ENCODE measurements at regions not wholly inside any gene's neighbourhood (a gene's known extent, or its start where the extent isn't known, plus 50 kb on each side); places are given as distances from the start of the nearest gene placed in this dataset.

DNA sequence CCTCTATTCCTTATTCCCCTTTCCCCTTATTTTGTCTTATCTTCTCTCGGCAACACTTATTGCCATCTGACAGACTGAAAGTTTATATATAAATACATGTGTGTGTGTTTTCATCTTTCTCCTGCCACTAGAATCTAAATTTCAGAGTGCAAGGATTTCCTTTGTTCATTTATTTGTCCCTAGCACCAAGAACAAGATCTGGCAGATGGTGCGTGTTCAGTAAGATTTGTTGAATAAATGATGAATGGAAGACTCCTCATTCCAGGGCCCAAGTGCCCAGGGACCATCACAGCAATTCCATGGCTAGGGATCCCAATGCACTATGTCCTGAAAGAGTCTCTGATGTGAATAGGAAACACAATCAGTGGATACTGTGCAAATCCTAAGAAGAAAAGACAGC is 97.9 kb upstream of the EEA1 start:
- Histone ChIP-seq H3K27ac (ENCODE audit: low read depth, low read length) (no peak overlapping the region), H2AFZ (ENCODE audit: low read length, unreplicated experiment) (no peak overlapping the region), H3K36me3 (ENCODE audit: insufficient read depth, low read length) (no peaks in the 10 kb centered on the region), H3K79me2 (ENCODE audit: control insufficient read depth, insufficient read depth, low read length, unreplicated experiment) (no peaks in the 10 kb centered on the region), H3K4me1 (ENCODE audit: control insufficient read depth, insufficient read depth, low read length, unreplicated experiment) (no peaks in the 10 kb centered on the region), H3K27me3 (ENCODE audit: insufficient read depth, low read length) (no peaks in the 10 kb centered on the region), H3K4me3 (ENCODE audit: low read depth, low read length) (no peak overlapping the region)

GRCh38 chr12:93029091-93029490 is 100.0 kb upstream of the EEA1 start:
- no peak overlapping the region for H3K4me3 ChIP-seq (ENCODE audit: low read depth, low read length)
- no peaks in the 10 kb centered on the region for H3K36me3 ChIP-seq (ENCODE audit: insufficient read depth, low read length)
- H3K27ac ChIP-seq (ENCODE audit: low read depth, low read length): no peak overlapping the region
- H2AFZ ChIP-seq (ENCODE audit: low read length, unreplicated experiment): no peak overlapping the region
- H3K4me1 ChIP-seq (ENCODE audit: control insufficient read depth, insufficient read depth, low read length, unreplicated experiment): no peaks in the 10 kb centered on the region
- no peaks in the 10 kb centered on the region for H3K79me2 ChIP-seq (ENCODE audit: control insufficient read depth, insufficient read depth, low read length, unreplicated experiment)
- H3K27me3 ChIP-seq (ENCODE audit: insufficient read depth, low read length): 0 out of 2 replicates have a peak, but pooled peaks cover under 1% of the 10 kb centered on the region

GRCh38 chr12:93031028-93031427 is 101.9 kb upstream of the EEA1 start:
- Histone ChIP-seq H2AFZ (ENCODE audit: low read length, unreplicated experiment) (no peak overlapping the region), H3K27ac (ENCODE audit: low read depth, low read length) (no peak overlapping the region), H3K4me1 (ENCODE audit: control insufficient read depth, insufficient read depth, low read length, unreplicated experiment) (no peaks in the 10 kb centered on the region), H3K79me2 (ENCODE audit: control insufficient read depth, insufficient read depth, low read length, unreplicated experiment) (no peaks in the 10 kb centered on the region), H3K36me3 (ENCODE audit: insufficient read depth, low read length) (no peaks in the 10 kb centered on the region), H3K4me3 (ENCODE audit: low read depth, low read length) (no peak overlapping the region), H3K27me3 (ENCODE audit: insufficient read depth, low read length) (peaks cover 8% of the 10 kb centered on the region; the same call in 1 of the 2 replicates)

GRCh38 chr12:93032758-93033157 is 103.7 kb upstream of the EEA1 start:
- H2AFZ ChIP-seq (ENCODE audit: low read length, unreplicated experiment): no peak overlapping the region
- H3K4me1 ChIP-seq (ENCODE audit: control insufficient read depth, insufficient read depth, low read length, unreplicated experiment): no peaks in the 10 kb centered on the region
- H3K4me3 ChIP-seq (ENCODE audit: low read depth, low read length): no peak overlapping the region
- H3K36me3 ChIP-seq (ENCODE audit: insufficient read depth, low read length): no peaks in the 10 kb centered on the region
- no peaks in the 10 kb centered on the region for H3K79me2 ChIP-seq (ENCODE audit: control insufficient read depth, insufficient read depth, low read length, unreplicated experiment)
- no peak overlapping the region for H3K27ac ChIP-seq (ENCODE audit: low read depth, low read length)
- H3K27me3 ChIP-seq (ENCODE audit: insufficient read depth, low read length): peaks cover 8% of the 10 kb centered on the region; the same call in 1 of the 2 replicates

DNA sequence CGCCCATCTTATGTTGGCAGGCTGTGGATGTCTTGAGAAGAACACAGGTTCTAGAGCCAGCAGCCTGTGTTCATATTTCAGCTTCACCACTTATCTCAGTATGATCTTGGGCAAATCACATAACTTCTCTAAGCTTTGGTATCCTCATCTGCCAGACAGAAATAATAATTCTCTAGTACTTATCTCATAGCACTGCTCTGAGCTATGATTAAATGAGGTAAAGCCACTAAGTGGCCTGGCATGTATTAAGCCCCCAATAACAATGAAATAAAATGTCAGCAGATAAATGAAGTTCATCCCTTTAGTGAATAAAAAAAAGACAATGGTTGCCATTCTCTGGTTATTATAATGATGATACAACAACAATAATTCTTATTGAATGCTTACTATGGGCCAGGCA is 104.9 kb upstream of the EEA1 start:
- Histone ChIP-seq H3K4me3 (ENCODE audit: low read depth, low read length) (no peak overlapping the region), H3K4me1 (ENCODE audit: control insufficient read depth, insufficient read depth, low read length, unreplicated experiment) (no peaks in the 10 kb centered on the region), H3K27me3 (ENCODE audit: insufficient read depth, low read length) (peaks cover 8% of the 10 kb centered on the region; the same call in 1 of the 2 replicates), H3K27ac (ENCODE audit: low read depth, low read length) (no peak overlapping the region), H3K36me3 (ENCODE audit: insufficient read depth, low read length) (no peaks in the 10 kb centered on the region), H2AFZ (ENCODE audit: low read length, unreplicated experiment) (no peak overlapping the region), H3K79me2 (ENCODE audit: control insufficient read depth, insufficient read depth, low read length, unreplicated experiment) (no peaks in the 10 kb centered on the region)

DNA sequence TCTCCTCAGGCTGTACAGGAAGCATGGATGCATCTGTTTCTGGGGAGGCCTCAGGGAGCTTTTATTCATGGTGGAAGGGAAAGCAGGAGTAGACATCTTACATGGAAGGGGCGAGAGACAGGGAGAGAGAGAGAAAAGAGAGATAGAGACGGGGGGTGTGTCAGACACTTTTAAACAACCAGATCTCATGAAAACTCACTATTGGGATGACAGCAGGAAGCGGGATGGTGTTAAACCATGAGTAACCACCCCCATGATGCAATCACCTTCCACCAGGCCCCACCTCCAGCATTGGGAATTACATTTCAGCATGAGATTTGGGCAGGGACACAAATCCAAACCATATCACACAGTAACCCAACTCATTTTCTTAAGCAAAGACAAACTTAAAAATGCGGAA is 110.0 kb upstream of the EEA1 start:
- H3K79me2 ChIP-seq (ENCODE audit: control insufficient read depth, insufficient read depth, low read length, unreplicated experiment): no peaks in the 10 kb centered on the region
- no peak overlapping the region for H3K4me3 ChIP-seq (ENCODE audit: low read depth, low read length)
- no peak overlapping the region for H2AFZ ChIP-seq (ENCODE audit: low read length, unreplicated experiment)
- no peaks in the 10 kb centered on the region for H3K36me3 ChIP-seq (ENCODE audit: insufficient read depth, low read length)
- no peak overlapping the region for H3K27ac ChIP-seq (ENCODE audit: low read depth, low read length)
- peaks cover 8% of the 10 kb centered on the region; the same call in 1 of the 2 replicates for H3K27me3 ChIP-seq (ENCODE audit: insufficient read depth, low read length)
- H3K4me1 ChIP-seq (ENCODE audit: control insufficient read depth, insufficient read depth, low read length, unreplicated experiment): no peaks in the 10 kb centered on the region

DNA sequence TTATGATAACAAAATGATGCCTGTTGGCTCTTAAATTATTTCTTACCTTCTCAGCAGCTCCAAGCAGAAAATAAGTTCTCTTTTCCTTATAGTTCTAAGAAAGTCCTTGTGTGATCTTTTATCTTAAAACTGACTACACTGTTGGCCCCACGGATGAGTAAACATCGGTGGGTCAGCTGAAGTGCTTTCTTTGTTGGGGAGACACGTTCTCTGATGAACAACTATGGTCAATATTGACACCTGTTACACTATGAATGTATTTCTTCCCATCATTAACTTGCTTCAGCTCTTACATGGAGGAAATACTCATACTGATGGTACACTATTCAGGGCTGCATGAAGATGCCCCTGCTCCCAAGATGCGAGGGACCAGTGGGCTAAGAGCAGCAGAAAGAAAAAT is 110.8 kb upstream of the EEA1 start:
- no peaks in the 10 kb centered on the region for H3K79me2 ChIP-seq (ENCODE audit: control insufficient read depth, insufficient read depth, low read length, unreplicated experiment)
- H3K4me3 ChIP-seq (ENCODE audit: low read depth, low read length): no peak overlapping the region
- no peak overlapping the region for H3K27ac ChIP-seq (ENCODE audit: low read depth, low read length)
- H2AFZ ChIP-seq (ENCODE audit: low read length, unreplicated experiment): no peak overlapping the region
- H3K36me3 ChIP-seq (ENCODE audit: insufficient read depth, low read length): no peaks in the 10 kb centered on the region
- H3K27me3 ChIP-seq (ENCODE audit: insufficient read depth, low read length): no peaks in the 10 kb centered on the region
- no peaks in the 10 kb centered on the region for H3K4me1 ChIP-seq (ENCODE audit: control insufficient read depth, insufficient read depth, low read length, unreplicated experiment)

GRCh38 chr12:93040367-93040766 is 111.3 kb upstream of the EEA1 start:
- H3K27ac ChIP-seq (ENCODE audit: low read depth, low read length): no peak overlapping the region

DNA sequence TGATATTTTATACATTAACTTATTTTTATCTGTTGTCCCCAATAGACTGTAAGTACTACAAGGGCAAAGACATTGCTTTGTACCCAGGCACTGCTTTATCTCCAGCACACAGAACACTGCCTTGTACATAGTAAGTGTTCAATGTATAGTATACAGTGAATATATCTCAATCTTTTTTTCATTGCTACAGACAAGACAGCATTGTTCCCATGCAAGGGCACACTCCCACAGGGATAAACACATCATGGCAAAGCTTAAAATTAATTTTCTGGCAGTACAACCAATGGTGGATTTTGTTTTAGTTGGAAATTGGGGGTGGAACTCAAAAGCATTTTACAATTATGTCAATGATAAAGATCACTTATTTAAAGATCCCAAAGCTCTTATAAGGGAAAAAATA is 112.3 kb upstream of the EEA1 start:
- H3K79me2 ChIP-seq (ENCODE audit: control insufficient read depth, insufficient read depth, low read length, unreplicated experiment): no peaks in the 10 kb centered on the region
- no peak overlapping the region for H2AFZ ChIP-seq (ENCODE audit: low read length, unreplicated experiment)
- H3K27ac ChIP-seq (ENCODE audit: low read depth, low read length): no peak overlapping the region
- no peak overlapping the region for H3K4me3 ChIP-seq (ENCODE audit: low read depth, low read length)
- no peaks in the 10 kb centered on the region for H3K27me3 ChIP-seq (ENCODE audit: insufficient read depth, low read length)
- H3K36me3 ChIP-seq (ENCODE audit: insufficient read depth, low read length): no peaks in the 10 kb centered on the region
- no peaks in the 10 kb centered on the region for H3K4me1 ChIP-seq (ENCODE audit: control insufficient read depth, insufficient read depth, low read length, unreplicated experiment)

More at GRCh38 chr12:93040367-93040766, 111.3 kb upstream of the EEA1 start:
- Histone ChIP-seq H3K4me3 (ENCODE audit: low read depth, low read length) (no peak overlapping the region), H2AFZ (ENCODE audit: low read length, unreplicated experiment) (no peak overlapping the region), H3K27me3 (ENCODE audit: insufficient read depth, low read length) (no peaks in the 10 kb centered on the region), H3K36me3 (ENCODE audit: insufficient read depth, low read length) (no peaks in the 10 kb centered on the region), H3K79me2 (ENCODE audit: control insufficient read depth, insufficient read depth, low read length, unreplicated experiment) (no peaks in the 10 kb centered on the region), H3K4me1 (ENCODE audit: control insufficient read depth, insufficient read depth, low read length, unreplicated experiment) (no peaks in the 10 kb centered on the region)

DNA sequence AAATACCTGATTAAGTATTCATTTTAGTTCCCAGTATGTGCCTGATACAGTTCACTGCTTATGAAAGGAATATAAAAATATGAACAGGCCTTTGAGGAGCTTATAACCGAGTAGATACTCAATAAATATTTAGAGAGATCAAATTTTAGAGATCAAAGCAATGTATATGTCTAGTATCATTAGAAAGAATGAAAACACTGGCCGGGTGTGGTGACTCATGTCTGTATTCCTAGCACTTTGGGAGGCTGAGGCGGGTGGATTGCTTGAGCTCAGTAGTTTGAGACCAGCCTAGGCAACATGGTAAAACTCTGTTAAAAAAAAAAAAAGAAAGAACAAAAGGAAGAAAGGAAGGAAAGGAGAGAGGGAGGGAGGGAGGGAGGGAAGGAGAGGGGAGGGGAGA is 113.2 kb upstream of the EEA1 start:
- H3K27me3 ChIP-seq (ENCODE audit: insufficient read depth, low read length): no peaks in the 10 kb centered on the region
- no peaks in the 10 kb centered on the region for H3K36me3 ChIP-seq (ENCODE audit: insufficient read depth, low read length)
- no peak overlapping the region for H2AFZ ChIP-seq (ENCODE audit: low read length, unreplicated experiment)
- H3K27ac ChIP-seq (ENCODE audit: low read depth, low read length): no peak overlapping the region
- H3K4me1 ChIP-seq (ENCODE audit: control insufficient read depth, insufficient read depth, low read length, unreplicated experiment): no peaks in the 10 kb centered on the region
- no peak overlapping the region for H3K4me3 ChIP-seq (ENCODE audit: low read depth, low read length)
- H3K79me2 ChIP-seq (ENCODE audit: control insufficient read depth, insufficient read depth, low read length, unreplicated experiment): no peaks in the 10 kb centered on the region

DNA sequence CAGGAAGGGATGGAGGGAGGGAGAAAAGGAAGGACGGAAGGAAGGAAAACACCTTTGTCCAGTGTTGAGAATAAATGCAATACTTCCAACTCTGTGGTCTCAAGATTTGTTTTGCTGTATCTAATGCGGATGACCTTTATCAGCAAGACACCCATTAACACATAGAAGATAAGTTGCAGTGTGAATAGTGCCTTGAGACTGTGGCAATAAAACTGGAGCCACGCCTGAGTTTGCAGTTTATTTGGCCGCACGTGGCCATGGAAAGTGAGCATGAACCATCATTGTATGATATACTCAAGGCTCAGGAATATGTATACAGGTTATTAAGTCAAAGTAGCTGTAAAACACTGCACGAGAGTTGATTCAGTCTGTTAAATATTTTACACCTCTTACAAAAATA is 113.6 kb upstream of the EEA1 start:
- Histone ChIP-seq H3K27me3 (ENCODE audit: insufficient read depth, low read length) (no peaks in the 10 kb centered on the region), H3K4me3 (ENCODE audit: low read depth, low read length) (no peak overlapping the region), H2AFZ (ENCODE audit: low read length, unreplicated experiment) (no peak overlapping the region), H3K79me2 (ENCODE audit: control insufficient read depth, insufficient read depth, low read length, unreplicated experiment) (no peaks in the 10 kb centered on the region), H3K4me1 (ENCODE audit: control insufficient read depth, insufficient read depth, low read length, unreplicated experiment) (no peaks in the 10 kb centered on the region), H3K36me3 (ENCODE audit: insufficient read depth, low read length) (no peaks in the 10 kb centered on the region), H3K27ac (ENCODE audit: low read depth, low read length) (no peak overlapping the region)
